ENCODE measurements at regions not wholly inside any gene's neighbourhood (a gene's known extent, or its start where the extent isn't known, plus 50 kb on each side); places are given as distances from the start of the nearest gene placed in this dataset.
"Not testable (repeated sequence)": the region's sequence is repeated elsewhere in the genome, so short reads cannot be mapped to it uniquely, and the experiment has no call there.

DNA sequence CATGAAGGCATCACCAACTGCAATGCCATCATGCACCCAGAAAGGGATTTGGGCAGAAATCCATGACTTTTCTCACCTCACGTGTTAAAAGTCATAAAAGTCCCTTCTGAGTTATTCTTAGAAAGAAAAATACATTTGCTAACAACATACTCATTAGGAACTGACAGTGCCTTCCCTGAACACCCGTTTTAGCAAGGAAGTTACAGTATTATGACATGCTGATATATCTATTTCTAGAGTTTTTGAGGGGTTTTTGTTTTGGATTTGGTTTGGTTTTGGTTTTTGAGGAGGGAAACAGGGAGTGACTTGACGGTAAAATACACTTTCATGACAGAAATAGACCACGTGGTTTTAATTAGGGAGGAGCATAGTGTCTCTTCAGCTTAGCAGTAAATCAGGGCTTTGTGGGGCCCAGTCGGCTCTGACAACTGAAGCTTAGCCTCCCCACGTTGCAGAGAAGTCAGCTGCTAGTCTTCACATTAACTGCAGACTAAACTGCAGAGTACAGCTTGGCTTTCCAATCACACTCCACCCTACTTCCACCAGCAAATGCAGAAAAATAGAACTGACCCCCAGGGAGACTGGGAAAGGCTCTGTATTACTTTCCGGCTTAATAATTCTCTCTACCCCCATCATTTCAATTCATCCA is 141.4 kb downstream of the FAM124B start:
- no peak for DNase-seq

DNA sequence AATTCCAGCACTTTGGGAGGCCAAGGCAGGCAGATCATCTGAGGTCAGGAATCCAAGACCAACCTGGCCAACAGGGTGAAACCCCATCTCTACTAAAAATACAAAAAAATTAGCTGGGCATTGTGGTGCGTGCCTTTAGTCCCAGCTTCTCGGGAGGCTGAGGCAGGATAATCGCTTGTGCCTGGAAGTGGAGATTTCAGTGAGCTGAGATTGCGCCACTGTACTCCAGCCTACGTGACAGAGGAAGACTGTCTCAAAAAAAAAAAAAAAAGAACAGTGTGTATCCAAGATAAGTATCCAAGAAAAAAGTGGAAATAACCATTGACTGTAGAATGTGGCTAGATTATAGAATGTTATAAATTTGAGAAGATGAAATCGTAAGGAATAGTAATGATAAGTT is 142.1 kb downstream of the FAM124B start:
- no peak for DNase-seq

DNA sequence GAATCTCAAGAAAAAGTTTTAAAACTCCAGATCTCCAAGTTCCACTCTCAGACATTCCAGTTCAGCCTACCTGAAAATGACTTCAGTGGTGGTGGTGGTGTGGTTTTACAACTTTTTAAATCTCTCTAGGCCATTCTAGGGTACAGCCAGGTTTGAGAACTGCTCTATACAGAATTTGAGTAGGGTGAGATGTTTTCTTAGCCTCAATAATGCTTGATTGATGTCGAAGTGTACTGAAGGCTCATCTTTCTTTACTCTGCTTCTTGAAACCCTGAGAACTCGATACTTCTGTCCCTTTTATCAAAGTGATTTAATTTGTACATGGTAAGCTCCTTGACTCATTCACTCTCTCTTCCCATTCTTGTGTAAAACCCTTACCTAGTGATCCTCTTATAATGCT is 143.8 kb downstream of the FAM124B start:
- DNase-seq, result no peak

DNA sequence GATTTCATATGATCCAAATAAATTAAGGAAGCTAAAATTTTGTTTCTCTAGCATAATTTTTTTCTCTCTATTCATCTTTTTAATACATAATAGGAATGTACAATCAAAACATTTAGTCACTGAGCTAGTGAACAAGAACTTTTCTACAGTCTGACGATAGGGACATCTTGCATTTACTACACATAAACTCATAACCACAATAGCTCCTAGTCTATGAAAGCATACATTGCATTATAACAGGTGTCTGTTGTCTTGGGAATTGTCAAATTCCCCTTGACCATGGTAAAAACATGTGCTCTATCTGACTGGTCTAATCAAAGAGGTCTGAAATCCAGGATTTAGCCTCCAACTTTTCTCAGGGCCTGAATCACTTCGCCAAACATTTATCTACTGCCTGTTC is 144.8 kb downstream of the FAM124B start:
- DNase-seq, result no peak

DNA sequence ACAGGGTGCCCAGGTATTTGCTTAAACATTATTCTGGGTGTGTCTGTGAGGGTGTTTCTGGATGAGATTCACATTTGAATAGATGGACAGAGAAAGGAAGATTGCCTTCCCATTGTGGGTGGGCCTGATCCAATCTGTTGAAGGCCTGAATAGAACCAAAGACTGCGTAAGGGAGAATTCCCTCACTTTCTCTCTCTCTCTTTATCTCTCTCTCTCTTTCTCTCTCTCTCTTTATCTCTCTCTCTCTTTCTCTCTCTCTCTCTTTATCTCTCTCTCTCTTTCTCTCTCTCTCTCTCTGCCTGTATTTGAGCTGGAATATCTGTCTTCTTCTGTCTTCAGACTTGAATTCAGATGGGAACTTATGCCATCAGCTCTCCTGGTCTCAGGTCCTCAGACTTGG is 148.4 kb downstream of the FAM124B start:
- DNase-seq, result no peak

DNA sequence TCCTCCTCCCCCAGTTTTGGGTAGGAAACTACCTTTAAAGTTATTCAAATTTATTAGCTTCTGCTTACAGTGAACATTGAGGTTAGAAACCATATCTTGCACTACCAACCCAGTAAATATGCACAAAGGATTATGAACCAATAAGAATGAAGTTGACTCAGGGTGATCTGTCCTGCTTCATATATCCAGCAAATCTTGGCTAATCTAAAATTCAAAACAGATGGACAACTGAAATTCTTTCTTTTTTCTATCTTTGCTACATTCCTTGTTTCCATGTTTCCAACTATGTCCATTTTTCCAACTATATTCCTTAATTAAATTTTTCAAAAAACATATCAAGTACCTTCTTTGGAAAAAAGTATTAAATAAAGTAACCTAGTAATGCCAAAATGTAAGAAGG is 149.3 kb downstream of the FAM124B start:
- DNase-seq, result no peak

DNA sequence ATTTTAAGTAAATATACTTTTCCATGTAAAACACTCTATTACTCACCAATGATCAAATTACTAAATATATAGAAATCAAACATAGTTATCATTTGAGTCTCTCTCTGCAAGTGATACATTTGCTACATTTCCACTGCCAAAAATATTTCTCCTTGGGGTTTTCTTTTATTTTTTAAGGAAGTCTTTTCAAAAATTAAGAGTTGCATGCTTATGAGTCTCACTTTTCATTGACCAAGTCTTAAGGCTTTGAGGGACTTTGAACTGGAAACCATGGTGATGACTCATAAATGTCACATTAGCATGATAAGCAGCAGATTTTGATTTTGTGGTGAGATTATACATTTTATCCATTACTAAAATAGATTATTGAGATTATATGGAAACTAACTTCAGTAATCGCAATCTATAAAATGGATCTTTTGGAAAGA is 152.9 kb downstream of the FAM124B start:
- DNase-seq, result no peak

DNA sequence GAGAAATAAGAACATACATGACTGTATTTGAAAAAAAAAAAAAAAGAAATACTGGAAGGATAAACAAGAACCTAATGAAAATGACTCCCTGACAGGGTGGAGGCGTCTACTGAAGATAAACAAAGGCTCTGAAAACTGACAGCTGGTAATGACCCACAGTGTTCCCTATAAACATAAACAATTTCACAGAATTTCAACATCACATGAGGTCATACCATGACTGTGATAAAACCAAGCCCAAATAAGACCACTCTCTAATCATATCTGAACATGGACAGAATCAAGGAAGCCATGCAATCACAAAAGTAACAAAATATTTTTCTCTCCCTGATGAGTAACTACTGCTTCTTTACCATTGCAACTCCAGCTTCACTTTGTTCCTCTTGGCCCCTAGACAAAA is 159.3 kb downstream of the FAM124B start:
- DNase-seq, result no peak

DNA sequence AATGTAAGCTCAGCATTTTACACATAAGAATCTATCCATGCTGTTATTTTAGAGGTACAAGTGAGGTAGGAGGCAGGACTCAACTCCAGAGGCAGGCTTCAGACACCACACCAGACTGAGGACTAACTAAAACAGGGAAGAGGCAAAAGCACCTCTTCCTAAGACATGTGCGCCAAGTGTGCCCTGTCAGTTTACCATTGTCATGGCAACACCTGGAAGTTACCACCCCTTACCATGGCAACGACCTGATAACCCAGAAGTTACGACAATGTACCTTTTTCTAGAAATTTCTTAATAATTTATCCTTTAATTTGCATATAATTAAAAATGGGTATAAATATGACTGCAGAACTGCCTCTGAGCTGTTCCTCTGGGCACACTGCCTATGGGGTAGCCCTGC is 160.1 kb downstream of the FAM124B start:
- no peak for DNase-seq

DNA sequence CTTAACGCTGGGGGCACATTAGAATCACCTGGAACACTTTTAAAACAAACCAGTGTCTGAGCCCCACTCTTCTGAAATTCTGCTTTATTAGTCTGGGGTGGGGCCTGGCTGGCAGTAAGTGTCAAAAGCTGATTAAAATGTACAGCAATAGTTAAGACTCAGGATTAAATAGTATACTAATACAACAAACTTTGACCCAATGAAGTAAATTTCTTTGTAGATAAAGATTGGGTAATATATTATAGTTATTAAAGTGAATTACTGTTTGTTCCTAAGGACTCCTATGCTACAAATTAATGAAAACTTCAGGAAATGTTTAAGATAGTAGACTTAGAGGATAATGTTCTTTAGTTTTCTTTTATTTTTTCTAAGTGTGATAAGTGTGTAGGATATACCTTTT is 160.9 kb downstream of the FAM124B start:
- DNase-seq, result no peak

DNA sequence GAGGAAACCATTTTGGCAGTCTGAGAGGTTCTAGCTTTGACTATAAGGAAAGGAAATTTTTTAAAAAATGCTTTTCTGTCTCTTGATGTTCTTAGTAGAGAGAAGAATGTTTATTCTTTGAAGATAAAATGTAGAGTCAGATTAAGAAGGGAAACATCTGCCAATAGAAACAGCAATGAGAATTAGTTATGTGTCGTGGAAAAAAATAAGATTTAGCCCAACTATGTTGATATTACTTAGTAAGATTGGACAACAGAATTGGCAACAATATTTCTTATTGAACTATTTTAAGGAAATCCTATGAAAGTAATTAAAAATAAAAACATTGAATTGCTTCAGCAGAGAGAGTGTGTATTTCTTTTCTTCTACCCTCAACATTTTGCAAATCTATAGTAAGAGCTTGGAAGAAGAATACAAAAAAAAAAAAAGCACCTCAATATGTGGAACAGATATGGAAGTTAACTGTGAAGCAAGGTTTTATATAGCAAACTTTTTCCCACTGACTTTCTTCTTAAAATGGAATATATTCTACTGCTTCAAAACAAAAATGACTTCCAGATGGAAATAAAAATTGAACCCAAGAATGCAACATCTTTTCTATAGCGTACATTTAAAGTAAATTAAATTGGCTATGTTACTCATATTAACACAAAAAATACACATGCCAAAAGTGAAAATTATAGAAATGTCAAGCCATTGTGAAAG is 177.9 kb downstream of the FAM124B start:
- DNase-seq, result no peak

DNA sequence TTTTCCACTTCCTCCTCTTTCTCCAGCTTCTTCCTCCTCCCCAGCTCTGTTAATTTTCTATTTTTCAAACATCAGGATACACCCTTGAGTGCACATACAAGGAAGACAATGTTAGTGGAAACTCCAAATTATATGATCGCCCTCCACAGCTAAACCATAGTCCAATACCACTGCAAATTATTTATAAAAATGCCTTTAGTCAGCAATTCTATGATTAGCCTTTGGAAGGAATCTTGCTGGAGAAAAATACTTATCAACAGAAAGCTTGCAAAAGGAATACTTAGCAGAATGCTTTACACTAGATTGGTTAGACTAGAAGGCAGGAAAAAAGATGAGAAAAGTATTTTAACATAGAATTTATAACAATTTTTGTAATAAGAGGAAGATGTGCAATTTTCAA is 178.9 kb downstream of the FAM124B start:
- DNase-seq, result no peak

DNA sequence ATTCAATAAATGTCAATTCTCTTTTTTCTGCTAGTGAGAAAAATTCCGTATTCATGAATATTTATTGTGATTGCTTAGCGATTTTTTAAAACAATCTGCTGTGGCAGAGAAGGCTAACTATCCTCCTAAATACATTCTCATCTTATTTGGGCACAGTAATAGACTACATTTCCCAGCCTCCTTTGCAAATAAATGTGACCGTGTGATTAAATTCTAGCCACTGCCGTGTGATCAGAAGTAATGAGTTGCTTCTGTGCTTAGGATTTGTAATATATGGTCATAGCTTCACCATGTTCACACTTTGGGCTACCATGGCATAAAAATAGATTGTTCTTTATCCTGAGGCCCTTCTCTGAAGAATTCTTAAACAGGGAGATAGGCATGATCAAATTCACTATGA is 179.6 kb downstream of the FAM124B start:
- DNase-seq, result no peak

DNA sequence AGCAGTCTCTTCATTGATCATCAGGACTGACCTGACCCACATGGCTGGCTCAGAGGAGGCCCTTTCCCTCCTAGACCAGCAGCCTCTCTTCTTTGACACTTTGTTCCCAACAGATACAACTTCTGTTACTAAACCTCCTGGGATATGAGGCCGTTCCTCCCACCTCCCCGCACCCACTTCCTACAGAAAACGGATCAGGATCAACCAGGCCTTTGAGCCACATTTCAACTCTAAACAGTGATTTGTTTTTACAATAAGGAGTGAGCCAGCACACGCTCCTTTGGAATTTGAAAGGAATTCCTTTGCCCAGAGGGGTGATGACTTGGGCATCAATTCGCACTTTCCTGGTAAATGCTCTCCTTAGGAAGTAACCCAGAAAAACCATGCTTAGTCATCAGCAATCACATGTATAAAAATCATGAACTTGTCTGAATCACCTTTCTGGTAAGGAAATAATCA is 180.4 kb downstream of the FAM124B start:
- no peak for DNase-seq

DNA sequence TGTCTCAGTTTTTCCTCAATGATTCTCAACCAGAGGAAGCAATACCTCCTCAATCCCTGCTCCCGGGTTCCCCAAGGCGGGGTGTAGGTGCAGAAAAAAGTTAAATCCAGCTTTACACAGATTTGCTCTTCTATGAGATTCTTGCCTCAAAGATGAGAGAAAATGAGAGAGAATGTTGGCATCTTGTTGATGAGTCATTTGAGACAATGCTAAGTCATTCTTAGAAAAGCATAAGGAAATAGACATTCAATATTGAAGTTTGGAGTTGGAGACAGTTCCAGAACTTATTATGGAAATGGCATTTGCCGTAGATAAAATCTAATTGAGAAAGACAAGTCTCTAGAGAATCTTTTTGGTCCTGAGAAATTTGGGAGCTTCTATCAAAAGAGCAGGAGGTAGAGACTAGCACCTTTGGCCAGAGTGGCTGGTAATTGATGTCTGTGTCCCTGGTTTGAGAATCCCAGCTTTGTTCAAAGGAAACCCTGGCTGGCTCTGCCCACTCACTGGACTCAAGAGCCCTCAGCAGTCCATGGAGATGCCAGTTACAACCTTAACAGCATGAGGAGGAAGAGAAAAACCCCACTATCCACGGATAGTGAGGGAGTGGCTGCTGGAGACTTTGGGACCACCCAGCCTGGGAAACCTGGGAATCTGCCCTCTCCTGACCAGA is 181.2 kb downstream of the FAM124B start:
- no peak for DNase-seq

DNA sequence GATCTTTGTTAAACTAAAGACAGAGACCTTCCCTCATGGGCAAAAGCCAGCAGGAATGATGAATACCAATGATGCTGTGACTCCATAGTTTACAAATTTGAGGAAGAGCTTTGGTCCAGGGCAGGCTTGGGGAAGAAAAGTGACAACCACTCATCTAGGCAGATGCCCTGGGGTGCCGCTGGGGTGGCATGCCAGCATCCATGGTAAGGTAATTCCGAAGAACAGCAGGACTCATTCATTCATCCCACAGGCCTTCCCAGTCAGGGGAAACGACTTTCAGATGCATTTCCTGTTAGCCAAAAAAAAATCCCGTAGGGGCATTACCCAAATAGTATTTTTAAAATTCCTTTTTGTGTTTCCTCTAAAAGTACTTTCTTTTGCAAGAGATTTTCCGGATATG is 180.7 kb upstream of the SERPINE2 start:
- DNase-seq, result no peak

DNA sequence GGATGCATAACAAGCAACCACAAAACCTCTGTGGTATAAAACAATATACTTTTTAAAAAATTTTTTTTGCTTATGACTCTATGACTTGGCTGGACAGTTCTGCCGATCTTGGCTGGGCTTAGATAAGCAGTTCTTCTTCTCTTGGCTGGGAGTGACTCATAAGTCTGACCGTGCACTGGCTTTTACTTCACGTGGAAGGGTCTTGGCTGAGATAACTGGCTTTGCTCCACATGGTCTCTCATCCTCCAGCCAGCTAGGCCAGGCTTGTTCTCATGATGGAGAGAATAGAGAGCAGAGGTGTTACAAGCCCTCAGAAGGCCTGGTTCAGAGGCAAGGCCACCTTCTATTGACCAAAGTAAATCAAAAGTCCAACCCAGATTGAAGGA is 178.9 kb upstream of the SERPINE2 start:
- no peak for DNase-seq

DNA sequence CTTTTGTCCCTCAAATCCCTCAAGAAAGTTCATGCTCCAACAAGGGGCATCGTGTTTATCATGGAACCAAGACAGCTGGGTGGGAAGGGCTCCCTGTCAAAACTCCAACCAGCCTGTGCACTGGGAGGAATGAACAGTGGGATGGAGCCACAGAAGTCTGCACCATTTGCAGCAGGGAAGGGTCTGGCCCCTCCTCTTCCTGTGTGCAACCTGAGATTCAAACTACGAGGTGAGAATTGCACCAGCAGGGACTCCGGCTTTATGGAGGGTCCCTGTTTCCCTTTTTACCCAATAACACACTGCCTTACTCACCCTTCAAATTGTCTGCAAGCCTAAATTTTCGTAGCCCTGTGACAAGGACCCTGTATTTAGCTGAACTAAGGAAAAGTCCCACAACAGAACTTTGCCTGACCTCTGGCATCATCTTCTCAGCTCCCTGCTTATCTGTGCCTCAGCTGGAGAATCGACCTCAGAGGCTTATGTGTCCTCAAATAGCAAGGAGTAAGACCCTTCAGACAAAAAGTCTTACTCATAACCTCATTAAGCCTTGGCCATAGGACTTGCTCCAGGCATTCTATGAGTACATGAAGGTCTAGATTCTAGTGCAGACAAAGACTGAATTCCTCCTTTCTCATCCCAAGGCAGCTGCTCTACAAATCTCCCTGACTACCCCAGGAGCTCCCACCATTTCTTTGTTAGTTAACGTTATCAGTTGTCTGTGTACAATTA is 178.3 kb upstream of the SERPINE2 start:
- no peak for DNase-seq

DNA sequence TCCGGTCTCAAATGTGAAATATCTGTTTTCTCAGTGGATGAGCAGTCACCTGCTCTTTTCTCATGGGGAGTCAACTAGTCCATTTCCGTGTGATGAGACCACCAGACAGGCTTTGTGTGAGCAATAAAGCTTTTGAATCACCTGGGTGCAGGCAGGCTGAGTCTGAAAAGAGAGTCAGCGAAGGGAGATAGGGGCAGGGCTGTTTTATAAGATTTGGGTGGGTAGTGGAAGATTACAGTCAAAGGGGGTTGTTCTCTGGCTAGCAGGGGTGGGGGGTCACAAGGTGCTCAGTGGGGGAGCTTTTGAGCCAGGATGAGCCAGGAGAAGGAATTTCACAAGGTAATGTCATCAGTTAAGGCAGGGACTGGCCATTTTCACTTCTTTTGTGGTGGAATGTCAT is 176.5 kb upstream of the SERPINE2 start:
- not testable (repeated sequence) for DNase-seq

DNA sequence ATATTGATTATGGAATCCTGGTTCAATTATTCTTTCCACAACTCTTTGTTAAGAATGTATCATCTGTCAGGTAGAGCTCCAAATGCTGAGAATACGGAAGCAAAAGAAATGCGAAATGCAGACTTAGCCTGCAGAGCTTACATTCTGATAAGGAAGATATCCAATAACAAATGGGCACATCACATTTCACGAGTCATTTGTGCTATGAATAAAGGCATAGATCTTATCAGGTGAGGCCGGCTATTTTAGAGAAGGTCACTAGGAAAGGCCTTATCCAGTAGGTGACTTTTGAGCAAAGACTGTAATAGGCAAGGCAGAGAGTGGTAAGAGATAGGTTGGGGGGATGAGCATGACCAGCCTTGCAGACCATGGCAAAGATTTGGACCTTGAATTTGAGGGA is 174.3 kb upstream of the SERPINE2 start:
- DNase-seq, result no peak

DNA sequence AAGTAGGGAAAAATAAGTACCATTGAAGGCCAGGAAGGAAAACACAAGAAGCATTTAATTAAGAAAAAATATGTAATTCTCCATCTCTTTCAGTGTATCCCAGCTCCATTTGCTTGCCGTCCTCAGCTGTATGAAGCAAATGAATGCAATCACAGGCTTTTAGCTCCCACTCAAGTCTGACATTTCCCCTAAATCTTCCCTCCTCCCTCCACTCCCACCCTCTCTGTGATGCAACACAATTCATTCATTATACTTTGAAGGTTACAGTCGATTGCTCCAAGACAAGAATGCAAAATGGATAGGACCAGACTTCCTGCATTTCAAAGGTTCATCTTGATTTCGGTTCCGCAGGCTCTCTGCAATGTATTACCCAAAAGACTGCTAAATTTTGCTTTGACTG is 172.7 kb upstream of the SERPINE2 start:
- DNase-seq, result no peak

DNA sequence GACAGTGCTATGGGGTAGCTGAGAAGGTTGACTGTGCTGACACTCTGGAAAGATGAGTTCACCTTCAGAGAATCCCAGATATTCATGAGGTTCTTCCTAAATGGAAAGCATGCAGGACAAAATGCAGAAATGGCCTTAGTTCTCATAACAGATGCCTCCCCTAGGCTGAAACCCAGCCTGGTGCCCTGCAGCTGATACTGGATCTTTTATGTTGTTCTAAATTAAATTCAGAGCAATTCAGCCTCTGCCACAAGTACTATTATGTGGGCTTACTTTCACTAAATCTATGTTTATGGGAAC is 172.0 kb upstream of the SERPINE2 start:
- no peak for DNase-seq

DNA sequence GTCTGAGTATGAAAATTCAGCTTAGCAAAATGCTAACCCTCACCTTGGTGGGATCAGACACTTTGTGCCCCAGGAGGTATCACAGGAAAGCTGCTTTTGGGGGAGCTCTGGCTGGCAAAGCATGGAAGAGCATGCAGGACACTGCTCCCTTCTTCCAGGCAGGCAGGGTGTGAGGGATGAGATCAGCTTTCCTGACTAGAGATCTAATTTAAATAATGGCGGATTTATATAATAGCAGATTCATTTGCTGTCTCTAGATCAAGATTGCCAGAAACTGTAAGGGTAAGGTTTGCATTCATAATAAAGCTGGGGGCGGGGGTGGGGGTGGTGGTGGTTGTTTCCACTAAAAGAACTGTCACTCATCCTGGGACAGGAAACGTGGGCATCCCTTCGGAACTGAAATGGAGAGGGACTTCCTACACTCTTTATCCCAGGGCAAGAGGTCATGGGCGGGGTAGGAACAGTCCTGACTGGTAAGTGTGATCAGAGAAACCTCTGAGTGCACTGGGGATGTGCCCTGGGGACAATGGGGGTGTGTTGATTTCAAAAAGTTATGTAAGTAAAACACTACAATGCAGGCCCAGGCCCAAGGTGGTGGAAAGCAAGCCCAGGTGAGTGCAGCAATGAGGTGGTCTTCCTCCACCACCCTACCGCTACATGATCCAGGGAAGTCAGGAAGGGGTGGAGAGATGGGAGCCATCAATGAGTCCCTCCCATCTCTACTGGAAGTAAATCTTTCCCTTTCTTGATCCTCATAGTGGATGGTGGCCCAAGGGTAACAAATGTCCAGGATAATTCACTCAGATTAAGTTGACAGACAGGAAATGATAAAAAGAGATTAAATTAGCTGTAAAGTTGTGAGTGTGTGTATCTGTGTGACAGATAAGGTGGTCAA is 171.4 kb upstream of the SERPINE2 start:
- DNase-seq, result no peak

Data from NCI-H146 (cell line).